Breast epithelium (tissue), 4 donors: ENCODE measurements at regions not wholly inside any gene's neighbourhood (a gene's known extent, or its start where the extent isn't known, plus 50 kb on each side); places are given as distances from the start of the nearest gene placed in this dataset.

Source experiments
- DNase-seq, 2 donors: peaks; one replicate each; pipeline ENCODE4 v3.0.0-alpha.2; 2019; ENCODE audit warnings: low spot score in 2 of 2
- H3K27ac ChIP-seq, 2 donors: fragments of 200-600 bp; sonication (generic) in 1 of 2; one replicate each; pipeline ENCODE4 v1.5.1; 2016 to 2019; ENCODE audit warnings: mild to moderate bottlenecking in 1 of 2
- H3K27me3 ChIP-seq, 2 donors: fragments of 200-600 bp; sonication (generic) in 1 of 2; one replicate each; pipeline versions ENCODE4 v1.5.1 to v1.6.0; 2017 to 2019; ENCODE audit warnings: control low read depth in 1 of 2, mild to moderate bottlenecking in 1 of 2
- H3K36me3 ChIP-seq: fragments of 200-600 bp; one replicate; pipeline ENCODE4 v1.5.1; 2019
- H3K4me1 ChIP-seq, 2 donors: fragments of 200-600 bp; sonication (generic); one replicate each; pipeline ENCODE4 v1.5.1; 2016 to 2019; ENCODE audit warnings: control low read depth in 1 of 2
- H3K4me3 ChIP-seq, 3 donors: fragments of 200-600 bp; sonication (generic); 1 replicate in 2 of 3; 2 replicates in 1 of 3; pipeline ENCODE4 v1.5.1; 2016 to 2019; ENCODE audit warnings: mild to moderate bottlenecking in 3 of 3, moderate library complexity in 2 of 3
- H3K9me3 ChIP-seq, 2 donors: fragments of 200-600 bp; sonication (generic) in 1 of 2; one replicate each; pipeline ENCODE4 v1.5.1; 2016 to 2019; ENCODE audit warnings: control low read depth in 1 of 2
- POLR2A ChIP-seq: fragments of 450-650 bp; IDR thresholded peaks from one replicate; pipeline ENCODE4 v1.6.1; 2016; ENCODE audit warnings: antibody characterized with exemption, mild to moderate bottlenecking, moderate library complexity
- POLR2AphosphoS5 ChIP-seq, 3 donors: sonication (generic); formaldehyde crosslinking; IDR thresholded peaks; one replicate each; pipeline ENCODE4 v1.6.1; 2017; ENCODE audit warnings: antibody characterized with exemption in 3 of 3
- intact Hi-C: fragments of 100-400 bp; cut with DNase I; formaldehyde crosslinking; loops from one replicate; pipeline ENCODE4 v1.15.1; 2023; ENCODE audit warnings: low total_unique reads
- TF ChIP-seq, protein P1 (sequence below), 3 donors: fragments of 450-650 bp; IDR thresholded peaks; one replicate each; pipeline ENCODE4 v1.5.1; 2016 to 2017; ENCODE audit warnings: antibody characterized with exemption in 3 of 3, mild to moderate bottlenecking in 3 of 3, moderate library complexity in 3 of 3

DNA sequence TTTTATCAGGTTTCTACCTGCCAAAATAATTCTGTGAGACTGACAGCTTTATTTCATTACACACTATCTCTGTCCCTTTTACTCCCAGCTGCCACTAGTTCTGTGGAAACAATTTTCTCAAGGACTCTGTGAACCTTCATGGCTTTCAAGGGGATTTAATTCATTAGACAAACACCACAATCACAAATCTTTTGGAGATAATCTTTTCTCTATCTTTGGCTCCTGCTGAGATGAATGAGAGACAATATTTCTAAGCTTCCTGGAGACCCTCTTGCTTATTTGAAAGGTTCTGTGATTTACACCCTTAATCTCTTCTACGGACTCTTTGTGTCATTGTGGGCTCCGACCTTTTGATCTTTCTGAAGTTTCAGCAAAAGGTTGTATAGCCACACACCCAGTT lies 222.6 kb downstream of the PRDM9 start:
- intact Hi-C loops = no loop called here
- no peak overlapping the region for H3K4me3 ChIP-seq
- TF ChIP-seq POLR2A (no peak), POLR2AphosphoS5 (IDR thresholded peaks at IDR 0.05) (no peak)
- TF ChIP-seq, protein P1, sequence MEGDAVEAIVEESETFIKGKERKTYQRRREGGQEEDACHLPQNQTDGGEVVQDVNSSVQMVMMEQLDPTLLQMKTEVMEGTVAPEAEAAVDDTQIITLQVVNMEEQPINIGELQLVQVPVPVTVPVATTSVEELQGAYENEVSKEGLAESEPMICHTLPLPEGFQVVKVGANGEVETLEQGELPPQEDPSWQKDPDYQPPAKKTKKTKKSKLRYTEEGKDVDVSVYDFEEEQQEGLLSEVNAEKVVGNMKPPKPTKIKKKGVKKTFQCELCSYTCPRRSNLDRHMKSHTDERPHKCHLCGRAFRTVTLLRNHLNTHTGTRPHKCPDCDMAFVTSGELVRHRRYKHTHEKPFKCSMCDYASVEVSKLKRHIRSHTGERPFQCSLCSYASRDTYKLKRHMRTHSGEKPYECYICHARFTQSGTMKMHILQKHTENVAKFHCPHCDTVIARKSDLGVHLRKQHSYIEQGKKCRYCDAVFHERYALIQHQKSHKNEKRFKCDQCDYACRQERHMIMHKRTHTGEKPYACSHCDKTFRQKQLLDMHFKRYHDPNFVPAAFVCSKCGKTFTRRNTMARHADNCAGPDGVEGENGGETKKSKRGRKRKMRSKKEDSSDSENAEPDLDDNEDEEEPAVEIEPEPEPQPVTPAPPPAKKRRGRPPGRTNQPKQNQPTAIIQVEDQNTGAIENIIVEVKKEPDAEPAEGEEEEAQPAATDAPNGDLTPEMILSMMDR (IDR thresholded peaks at IDR 0.05) = no peak
- no peak for DNase-seq
- H3K36me3 ChIP-seq = no peaks in the 10 kb centered on the region
- H3K4me1 ChIP-seq = no peaks in the 10 kb centered on the region
- H3K27ac ChIP-seq = no peak overlapping the region
- H3K9me3 ChIP-seq = no peaks in the 10 kb centered on the region
- H3K27me3 ChIP-seq = no peaks in the 10 kb centered on the region

DNA sequence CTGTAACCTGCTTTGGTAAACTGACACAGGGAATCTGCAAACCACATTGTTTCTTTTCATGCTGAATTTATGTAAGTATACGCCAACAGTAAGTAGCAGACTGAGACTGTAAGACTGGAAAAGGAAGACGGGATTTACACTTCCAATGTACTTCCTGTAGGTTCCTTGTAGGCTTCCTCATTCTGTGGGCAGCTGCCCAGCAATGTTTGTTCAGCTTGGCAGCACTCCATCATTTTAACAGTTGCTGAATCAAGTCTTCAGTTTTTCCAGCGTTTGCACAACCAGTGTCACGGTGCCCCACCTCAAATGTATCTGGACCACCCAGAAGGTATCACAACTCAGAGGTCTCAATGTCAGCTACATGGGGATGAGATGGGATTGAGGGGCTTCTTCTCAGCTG lies 232.6 kb downstream of the PRDM9 start:
- no peaks in the 10 kb centered on the region for H3K9me3 ChIP-seq
- intact Hi-C loops = no loop called here
- TF ChIP-seq POLR2AphosphoS5 (IDR thresholded peaks at IDR 0.05) = no peak
- no peak for TF ChIP-seq POLR2A
- TF ChIP-seq, protein P1 (IDR thresholded peaks at IDR 0.05) = no peak
- H3K27me3 ChIP-seq = no peaks in the 10 kb centered on the region
- no peak for DNase-seq
- H3K36me3 ChIP-seq = no peaks in the 10 kb centered on the region
- H3K4me1 ChIP-seq = no peaks in the 10 kb centered on the region
- H3K4me3 ChIP-seq = no peak overlapping the region
- H3K27ac ChIP-seq = no peak overlapping the region

DNA sequence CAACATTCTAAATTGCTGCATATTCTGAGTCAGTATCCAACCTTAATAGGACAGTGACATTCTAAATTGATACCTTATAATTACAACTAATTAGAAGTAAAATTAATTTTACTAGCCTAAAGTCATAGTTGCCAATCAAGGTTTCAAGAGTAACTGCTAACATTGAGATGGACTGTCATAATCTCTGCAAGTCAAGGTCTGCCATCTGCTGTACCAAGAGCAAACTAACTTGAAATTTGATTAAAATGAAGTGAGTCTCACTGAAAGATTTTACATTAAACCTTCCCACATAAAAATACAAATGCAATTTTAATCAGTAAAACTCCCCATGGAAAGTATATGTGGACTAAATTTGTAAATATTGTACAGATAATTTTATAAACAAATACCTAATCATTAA lies 235.3 kb downstream of the PRDM9 start:
- TF ChIP-seq POLR2AphosphoS5 (IDR thresholded peaks at IDR 0.05) (no peak), POLR2A (no peak)
- TF ChIP-seq, protein P1 (IDR thresholded peaks at IDR 0.05) = no peak
- DNase-seq = no peak
- Histone ChIP-seq H3K27me3 (no peaks in the 10 kb centered on the region), H3K9me3 (no peaks in the 10 kb centered on the region), H3K4me3 (no peak overlapping the region), H3K27ac (no peak overlapping the region), H3K4me1 (no peaks in the 10 kb centered on the region), H3K36me3 (no peaks in the 10 kb centered on the region)
- intact Hi-C loops = no loop called here

DNA sequence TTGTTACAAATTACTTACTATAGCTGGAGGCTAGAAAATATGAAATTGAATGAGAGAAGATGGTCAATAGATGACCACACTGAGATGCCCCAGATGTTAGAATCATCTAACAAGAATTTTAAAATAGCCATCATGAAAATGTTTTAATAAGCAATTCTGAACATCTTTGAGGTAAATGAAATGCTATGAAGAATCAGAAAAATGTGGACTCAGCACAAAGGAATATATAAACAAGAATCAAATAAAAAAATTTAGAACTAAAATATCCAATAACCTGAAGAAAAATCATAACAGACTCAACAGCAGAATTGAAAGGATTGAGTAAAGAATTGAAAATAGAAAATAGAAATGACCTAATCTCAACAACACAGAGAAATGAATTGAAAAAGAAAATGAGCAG lies 248.5 kb downstream of the PRDM9 start:
- no peak for TF ChIP-seq POLR2A
- TF ChIP-seq, protein P1 (IDR thresholded peaks at IDR 0.05) = no peak
- TF ChIP-seq POLR2AphosphoS5 (IDR thresholded peaks at IDR 0.05) = no peak
- Histone ChIP-seq H3K4me3 (no peak overlapping the region), H3K4me1 (no peaks in the 10 kb centered on the region), H3K27ac (no peak overlapping the region), H3K36me3 (no peaks in the 10 kb centered on the region), H3K27me3 (no peaks in the 10 kb centered on the region), H3K9me3 (peaks cover 0 to under 1% of the 10 kb centered on the region in 2 donors)
- intact Hi-C loops = loop anchor here (10.0 kb wide), 1 partner anchor 251 kb away; the partner anchor contains the start of gene PRDM9
- DNase-seq = no peak

DNA sequence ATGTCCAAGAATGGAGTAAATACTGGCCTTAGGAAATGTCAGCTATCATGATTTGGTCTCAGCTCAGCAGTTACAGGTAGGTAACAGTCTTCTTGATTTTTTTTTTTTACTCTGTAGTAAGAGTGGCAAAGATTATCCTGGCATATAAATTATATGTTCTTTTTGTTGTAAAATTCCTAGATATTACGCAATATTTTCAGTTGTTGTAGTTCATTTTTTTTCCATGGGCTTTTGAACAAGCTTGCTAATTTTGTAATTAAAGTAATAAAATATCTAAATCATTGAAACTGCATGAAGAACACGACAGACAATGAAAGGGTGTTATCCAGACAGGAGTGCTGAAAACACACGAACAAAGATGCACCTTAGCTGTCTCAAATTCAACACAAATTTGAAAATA lies 249.4 kb downstream of the PRDM9 start:
- no peak overlapping the region for H3K4me3 ChIP-seq
- H3K4me1 ChIP-seq = no peaks in the 10 kb centered on the region
- H3K36me3 ChIP-seq = no peaks in the 10 kb centered on the region
- no peak for DNase-seq
- no peak for TF ChIP-seq POLR2AphosphoS5 (IDR thresholded peaks at IDR 0.05)
- no peak for TF ChIP-seq POLR2A
- TF ChIP-seq, protein P1 (IDR thresholded peaks at IDR 0.05) = no peak
- no peaks in the 10 kb centered on the region for H3K27me3 ChIP-seq
- no peak overlapping the region for H3K27ac ChIP-seq
- intact Hi-C loops = loop anchor here (10.0 kb wide), 1 partner anchor 252 kb away; the partner anchor contains the start of gene PRDM9
- H3K9me3 ChIP-seq = no peaks in the 10 kb centered on the region
